IMR-90 (cell line): ENCODE measurements at regions not wholly inside any gene's neighbourhood (a gene's known extent, or its start where the extent isn't known, plus 50 kb on each side); places are given as distances from the start of the nearest gene placed in this dataset.

ENCODE experiments used
- BHLHE40 ChIP-seq: fragments of 150-350 bp; IDR thresholded peaks from 2 replicates; pipeline ENCODE4 v1.6.1; 2016; ENCODE audit warnings: mild to moderate bottlenecking, low read depth, low read length
- ELK1 ChIP-seq: fragments of 150-350 bp; IDR thresholded peaks from 2 replicates; pipeline ENCODE4 v1.6.1; 2016; ENCODE audit warnings: low read depth, mild to moderate bottlenecking, low read length, moderate library complexity, borderline replicate concordance
- FOS ChIP-seq: fragments of 150-350 bp; IDR thresholded peaks from 2 replicates; pipeline ENCODE4 v1.6.1; 2016; ENCODE audit warnings: low read depth, low read length
- MAFK ChIP-seq: IDR thresholded peaks from 2 replicates; pipeline ENCODE4 v1.6.1; 2012; ENCODE audit warnings: low read depth, low read length, improper control_type of control experiment
- MAZ ChIP-seq: IDR thresholded peaks from 2 replicates; pipeline ENCODE4 v1.6.1; 2012; ENCODE audit warnings: low read depth, mild to moderate bottlenecking, low read length, improper control_type of control experiment, moderate library complexity, borderline replicate concordance
- MXI1 ChIP-seq: IDR thresholded peaks from 2 replicates; pipeline ENCODE4 v1.6.1; 2012; ENCODE audit warnings: low read depth, mild to moderate bottlenecking, low read length, moderate library complexity, borderline replicate concordance
- POLR2A ChIP-seq: IDR thresholded peaks from 2 replicates; pipeline ENCODE4 v1.6.1; 2012; ENCODE audit warnings: mild to moderate bottlenecking, low read depth, low read length
- RAD21 ChIP-seq: IDR thresholded peaks from 2 replicates; pipeline ENCODE4 v1.6.1; 2012; ENCODE audit warnings: low read length, improper control_type of control experiment
- RCOR1 ChIP-seq: IDR thresholded peaks from 2 replicates; pipeline ENCODE4 v1.6.1; 2012; ENCODE audit warnings: mild to moderate bottlenecking, low read length, improper control_type of control experiment; ENCODE audit not compliant: insufficient replicate concordance
- RFX5 ChIP-seq: IDR thresholded peaks from 2 replicates; pipeline ENCODE4 v1.8.0; 2012; ENCODE audit warnings: low read depth, mild to moderate bottlenecking, low read length, moderate library complexity
- SMC3 ChIP-seq: fragments of 150-350 bp; IDR thresholded peaks from 2 replicates; pipeline ENCODE4 v1.6.1; 2016; ENCODE audit warnings: low read depth, mild to moderate bottlenecking, antibody characterized with exemption, low read length, moderate library complexity
- TF ChIP-seq, protein P1 (sequence below): fragments of 150-350 bp; IDR thresholded peaks from 2 replicates; pipeline ENCODE4 v1.6.1; 2017; ENCODE audit warnings: mild to moderate bottlenecking, antibody characterized with exemption, low read length, low read depth
- TF ChIP-seq, protein P2 (sequence below): conservative IDR thresholded peaks from 2 replicates; pipeline ENCODE4 v1.5.1; 2012; ENCODE audit warnings: mild to moderate bottlenecking, low read depth, low read length, improper control_type of control experiment

GRCh38 chr3:102941786-102942185 is 507.0 kb downstream of the ZPLD1 start:
- TF ChIP-seq, protein P1, sequence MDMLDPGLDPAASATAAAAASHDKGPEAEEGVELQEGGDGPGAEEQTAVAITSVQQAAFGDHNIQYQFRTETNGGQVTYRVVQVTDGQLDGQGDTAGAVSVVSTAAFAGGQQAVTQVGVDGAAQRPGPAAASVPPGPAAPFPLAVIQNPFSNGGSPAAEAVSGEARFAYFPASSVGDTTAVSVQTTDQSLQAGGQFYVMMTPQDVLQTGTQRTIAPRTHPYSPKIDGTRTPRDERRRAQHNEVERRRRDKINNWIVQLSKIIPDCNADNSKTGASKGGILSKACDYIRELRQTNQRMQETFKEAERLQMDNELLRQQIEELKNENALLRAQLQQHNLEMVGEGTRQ, result no peak
- TF ChIP-seq, protein P2, sequence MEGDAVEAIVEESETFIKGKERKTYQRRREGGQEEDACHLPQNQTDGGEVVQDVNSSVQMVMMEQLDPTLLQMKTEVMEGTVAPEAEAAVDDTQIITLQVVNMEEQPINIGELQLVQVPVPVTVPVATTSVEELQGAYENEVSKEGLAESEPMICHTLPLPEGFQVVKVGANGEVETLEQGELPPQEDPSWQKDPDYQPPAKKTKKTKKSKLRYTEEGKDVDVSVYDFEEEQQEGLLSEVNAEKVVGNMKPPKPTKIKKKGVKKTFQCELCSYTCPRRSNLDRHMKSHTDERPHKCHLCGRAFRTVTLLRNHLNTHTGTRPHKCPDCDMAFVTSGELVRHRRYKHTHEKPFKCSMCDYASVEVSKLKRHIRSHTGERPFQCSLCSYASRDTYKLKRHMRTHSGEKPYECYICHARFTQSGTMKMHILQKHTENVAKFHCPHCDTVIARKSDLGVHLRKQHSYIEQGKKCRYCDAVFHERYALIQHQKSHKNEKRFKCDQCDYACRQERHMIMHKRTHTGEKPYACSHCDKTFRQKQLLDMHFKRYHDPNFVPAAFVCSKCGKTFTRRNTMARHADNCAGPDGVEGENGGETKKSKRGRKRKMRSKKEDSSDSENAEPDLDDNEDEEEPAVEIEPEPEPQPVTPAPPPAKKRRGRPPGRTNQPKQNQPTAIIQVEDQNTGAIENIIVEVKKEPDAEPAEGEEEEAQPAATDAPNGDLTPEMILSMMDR, result no peak
- TF ChIP-seq RCOR1 (no peak), POLR2A (no peak), MAFK (no peak), RFX5 (no peak), BHLHE40 (no peak), SMC3 (no peak), MXI1 (no peak), ELK1 (no peak), MAZ (no peak), RAD21 (no peak), FOS (no peak)
